ENCODE measurements at regions not wholly inside any gene's neighbourhood (a gene's known extent, or its start where the extent isn't known, plus 50 kb on each side); places are given as distances from the start of the nearest gene placed in this dataset.

DNA sequence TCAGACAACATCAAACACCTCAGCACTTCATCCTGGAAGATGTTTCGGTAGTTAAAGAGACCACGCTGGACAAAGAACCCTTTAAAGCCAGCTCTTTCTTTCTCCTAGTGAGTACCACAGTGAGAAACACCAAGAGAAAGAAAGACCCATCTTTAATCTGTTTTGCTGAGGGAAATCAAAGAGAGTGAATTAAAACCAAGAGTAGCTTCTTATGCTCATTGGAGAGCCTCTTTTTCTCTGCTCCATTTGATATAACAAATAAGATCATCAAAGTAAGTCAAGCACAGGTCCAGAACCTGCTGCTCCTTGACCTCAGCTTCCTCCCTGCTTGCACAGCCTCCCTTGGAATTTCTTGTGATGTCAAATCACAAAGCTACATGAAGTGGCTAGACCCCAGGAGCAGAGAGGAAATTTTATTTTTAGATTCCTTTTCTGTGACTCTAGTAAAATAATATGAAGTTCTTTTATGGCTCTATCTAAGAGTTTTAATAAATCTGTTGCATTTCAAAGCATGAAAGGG is 436.4 kb downstream of the C3orf38 start:
- DNase-seq: no peak

DNA sequence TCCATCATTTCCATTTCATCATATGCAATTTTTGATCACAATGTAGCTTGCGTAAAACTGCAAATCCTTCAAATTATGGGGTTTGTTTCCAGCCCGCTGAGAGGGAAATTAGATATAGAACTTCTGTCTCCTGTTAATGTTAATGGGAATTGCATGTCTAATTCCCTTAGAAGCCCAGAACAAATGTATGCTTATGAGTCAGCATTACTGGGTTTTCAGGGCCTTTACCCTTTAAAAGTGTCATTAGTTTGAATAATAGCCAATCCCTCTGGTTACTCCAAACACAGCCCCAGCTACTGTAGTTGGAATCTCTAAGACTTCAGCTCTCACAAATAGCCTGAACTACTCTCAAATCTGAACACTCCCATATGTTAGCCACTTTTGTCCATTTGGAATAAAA is 439.4 kb downstream of the C3orf38 start:
- DNase-seq: no peak

DNA sequence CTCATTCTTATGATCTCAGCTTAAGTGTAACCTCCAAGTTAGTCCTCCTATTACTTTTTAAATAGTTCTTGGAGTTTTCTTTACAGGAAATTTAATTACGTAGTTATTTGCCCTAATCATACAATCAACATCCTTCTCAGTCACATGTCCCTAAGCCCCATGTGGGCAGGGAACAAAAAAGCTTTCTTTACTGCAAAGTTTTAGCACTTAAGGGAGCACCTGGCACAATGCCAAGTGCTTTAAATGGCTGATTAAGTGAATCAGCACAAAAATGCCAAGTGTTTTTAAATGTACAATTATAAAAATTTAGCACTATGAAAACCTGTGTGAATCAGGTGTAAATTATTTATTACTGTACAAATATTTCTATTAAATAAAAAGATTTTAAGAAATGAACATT is 445.3 kb downstream of the C3orf38 start:
- no peak for DNase-seq

DNA sequence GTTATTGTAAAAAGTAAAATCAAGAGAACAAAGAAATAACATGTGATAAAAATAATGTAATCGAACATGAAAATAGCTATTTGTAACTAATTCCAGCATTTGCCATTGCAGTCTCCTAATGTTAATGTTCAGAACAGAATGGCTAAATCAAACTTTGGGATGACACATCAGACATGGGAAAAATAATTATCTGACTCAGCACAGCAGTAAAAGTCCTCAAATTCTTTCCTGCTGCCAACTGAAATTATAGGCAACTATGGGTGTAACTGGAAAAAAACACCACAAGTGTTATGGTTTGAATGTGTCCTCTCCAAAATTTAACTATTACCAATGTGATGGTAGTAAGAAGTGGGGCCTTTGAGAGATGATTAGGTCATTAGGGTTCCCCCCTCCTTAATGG is 446.7 kb downstream of the C3orf38 start:
- DNase-seq: no peak

DNA sequence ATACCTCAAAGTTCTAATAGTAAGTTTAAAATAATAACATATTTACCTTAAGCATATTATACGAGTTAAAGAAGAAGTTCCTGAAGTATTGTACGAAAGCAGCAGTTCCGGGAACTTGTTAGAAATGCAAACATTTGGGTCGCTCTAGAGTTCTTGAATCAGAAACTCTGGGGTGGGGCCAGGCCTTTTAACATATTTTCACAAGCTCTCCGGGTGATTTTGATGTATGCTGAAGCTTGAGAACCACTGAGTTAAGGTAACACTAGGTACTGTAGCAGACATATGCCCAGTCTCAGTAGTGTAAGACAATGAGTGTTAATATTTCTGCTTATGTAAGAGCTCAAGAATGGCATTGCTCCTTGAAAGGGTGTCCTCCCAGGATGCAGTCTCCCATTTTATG is 461.1 kb downstream of the C3orf38 start:
- DNase-seq: no peak

DNA sequence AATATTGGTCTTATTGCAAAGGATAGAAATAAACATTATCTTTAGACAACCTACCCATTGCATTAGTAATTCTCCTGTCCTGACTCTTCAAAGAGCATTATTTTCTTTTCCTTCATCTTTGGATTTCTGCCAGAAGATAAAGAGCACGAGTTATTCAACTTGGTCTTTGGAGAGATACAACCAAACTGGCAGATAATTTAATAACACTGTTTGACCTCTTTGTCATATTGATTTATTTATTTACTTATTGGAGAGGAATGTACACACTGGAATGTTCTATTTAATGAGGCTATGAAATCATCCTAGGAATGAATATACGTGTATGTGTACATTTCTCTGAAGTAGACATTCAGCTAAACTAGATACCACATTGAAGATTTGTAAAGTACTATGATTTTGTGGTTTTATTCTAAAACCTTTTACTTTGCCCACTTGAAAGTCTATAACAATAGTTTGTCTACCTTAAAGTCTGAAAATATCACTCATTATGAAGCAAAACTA is 462.1 kb downstream of the C3orf38 start:
- no peak for DNase-seq

DNA sequence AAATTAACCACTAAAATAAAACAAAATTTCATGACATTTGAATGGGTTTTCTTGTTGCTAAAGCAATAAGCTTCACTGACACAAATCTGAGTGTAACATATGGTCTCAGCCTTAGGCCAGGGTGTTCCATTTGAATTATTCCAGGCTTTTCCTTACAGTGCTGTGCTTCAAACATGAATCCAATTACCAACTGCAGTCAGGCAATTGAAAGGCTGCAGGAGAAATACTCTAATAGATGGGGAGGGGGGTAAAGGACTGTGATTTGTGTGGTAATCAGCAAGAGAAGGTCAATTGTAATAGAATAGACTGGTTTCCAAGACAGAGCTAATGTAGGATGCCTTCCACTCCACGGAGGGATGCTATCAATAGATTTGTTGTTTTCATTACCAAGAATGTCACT is 466.7 kb downstream of the C3orf38 start:
- DNase-seq: no peak

DNA sequence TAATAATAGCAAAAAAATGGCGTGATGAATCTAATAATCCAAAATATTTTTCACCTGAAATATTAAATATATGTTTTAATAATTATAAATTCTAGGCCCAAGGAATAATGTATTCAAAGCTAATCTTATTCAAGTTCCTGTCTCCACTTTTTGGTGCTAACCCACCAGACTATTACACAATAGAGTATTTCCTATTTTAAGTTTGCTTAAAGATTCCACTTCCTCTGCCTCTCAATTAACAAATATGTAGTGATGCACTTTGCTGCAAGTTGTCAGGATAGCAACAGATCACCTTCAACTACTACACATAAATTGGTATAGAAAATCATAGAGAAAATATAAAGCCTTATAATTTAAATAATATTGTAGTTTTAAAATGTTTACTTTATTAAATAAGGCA is 467.5 kb downstream of the C3orf38 start:
- no peak for DNase-seq

DNA sequence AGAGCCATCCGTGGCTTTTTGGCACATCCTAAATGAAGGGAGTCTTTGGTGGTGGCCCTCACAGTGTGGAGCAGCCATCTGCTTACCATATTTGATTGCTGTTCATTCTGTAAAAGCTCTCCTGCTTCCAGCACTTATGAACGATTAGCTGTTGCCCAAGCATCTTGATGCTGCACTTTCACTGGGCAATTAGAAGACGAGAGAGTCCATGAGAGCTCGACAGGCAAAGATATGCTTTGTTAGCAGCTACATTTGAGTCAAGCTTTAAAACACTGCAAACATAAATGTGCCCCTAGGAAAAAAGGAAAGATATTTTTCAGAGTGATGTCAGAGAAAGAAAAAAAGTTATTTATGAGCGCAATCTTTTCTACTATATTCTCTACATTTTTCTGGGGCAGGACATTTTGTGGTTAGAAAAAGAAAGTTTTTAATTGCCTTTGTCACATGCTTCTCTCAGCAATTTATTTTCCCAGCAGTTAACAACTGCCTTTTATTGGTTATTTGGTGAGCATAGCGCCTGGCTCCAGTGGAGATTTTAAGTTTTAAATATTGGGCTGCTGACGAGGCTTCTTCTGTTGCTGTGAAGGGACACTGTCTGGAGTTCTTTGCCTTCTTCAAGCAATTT is 468.4 kb downstream of the C3orf38 start:
- no peak for DNase-seq

DNA sequence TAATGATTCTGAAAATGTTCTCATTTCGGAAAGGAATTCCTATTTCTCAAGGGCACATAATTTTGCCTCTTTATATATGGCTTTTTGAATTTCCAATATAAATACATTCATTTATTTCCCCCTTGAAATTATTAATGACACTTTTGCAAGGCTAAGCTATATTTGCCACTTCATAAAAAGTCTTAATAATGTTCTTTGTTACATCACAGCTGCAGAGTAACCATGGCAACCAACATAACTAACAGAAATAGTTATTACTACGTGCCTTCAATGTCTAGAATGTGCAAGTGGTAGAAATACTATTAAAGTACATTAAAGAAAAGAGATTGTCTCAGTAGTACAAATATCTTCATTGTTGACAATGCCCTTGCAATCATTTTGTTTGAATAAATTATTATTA is 471.8 kb downstream of the C3orf38 start:
- no peak for DNase-seq

DNA sequence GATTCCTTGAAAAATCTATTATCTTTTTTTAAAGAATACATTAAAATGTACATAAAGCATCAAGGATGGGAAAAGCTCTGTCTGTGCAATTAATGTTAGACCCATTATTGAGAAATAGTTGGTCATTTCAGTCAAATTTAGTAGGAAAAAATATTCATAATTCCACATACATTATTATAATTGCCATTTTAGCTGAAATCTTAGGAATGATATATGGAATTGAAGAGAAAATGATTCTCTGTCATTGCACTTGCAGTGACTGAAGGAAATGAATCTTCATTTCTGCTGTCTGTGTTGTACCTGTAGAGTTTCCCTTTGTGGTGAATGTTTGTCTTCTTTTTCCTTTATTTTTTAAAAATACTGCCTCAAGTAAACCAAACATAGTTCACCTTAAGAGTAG is 473.9 kb downstream of the C3orf38 start:
- no peak for DNase-seq

DNA sequence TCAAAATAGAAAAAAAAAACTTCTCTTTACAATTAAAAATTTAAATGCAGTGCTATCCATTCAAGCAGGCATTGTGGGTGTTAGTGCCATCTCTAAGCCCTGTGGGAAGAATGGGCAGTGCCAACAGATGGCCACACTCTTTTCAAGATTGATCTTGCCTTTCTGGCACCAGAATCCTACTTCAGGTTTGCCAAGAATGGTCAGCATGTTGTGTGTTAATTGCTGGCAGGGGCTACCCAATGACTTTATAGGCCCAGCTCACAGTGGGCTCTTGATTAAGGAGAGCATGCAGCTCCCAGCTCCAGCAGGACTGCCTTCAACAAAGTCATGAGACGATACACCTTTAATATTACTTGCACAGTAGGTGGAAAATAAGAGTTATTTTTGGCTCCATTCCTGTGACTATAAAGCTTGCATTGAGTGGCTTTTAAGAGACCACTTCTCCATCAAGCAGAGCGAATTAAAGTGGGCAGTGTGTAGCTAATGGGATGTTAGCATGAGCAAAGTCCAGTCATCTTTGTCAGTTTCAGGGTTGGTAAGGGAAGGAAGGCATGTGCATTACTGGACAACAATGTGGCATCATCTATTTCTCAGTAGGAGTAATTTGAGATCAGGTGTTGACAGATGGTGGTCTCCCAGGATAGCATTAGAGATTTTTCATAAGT is 476.8 kb downstream of the C3orf38 start:
- DNase-seq: no peak

DNA sequence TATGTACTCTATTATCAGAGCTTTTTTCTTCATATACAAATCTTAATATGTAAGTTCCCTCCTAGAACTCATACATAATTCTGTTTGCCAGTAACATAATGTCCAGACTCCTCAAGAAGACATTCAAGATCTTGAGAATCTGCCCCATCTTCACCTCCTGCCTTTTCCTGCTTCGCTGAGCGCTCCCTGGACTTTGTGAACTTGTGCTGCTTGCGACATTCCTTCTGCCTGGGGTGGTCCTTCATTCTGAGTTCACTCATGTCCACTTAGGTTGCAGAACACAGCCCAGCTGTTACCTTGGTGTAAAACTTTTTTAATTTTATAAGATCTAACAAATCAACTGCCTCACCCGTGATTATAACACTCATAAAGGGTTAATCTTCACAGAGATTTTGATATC is 478.5 kb upstream of the EPHA3 start:
- no peak for DNase-seq

DNA sequence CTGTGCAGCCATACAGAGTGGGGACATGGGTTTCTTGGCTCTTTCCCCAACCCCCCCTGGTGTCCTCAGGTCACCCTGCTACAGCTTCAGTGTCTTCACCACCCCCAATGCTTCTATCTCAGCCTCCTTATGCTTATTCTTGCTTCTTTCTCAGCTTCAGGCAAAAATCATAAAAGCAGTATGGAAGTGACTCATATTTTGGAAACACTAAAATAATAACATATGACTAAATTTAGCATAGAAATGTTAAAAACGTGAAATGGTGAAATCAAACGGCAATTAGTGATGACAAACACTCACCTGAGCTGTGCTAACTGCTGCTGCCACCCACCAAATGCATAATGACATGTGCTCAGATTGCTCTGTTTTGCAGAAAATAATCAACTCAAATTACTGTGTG is 475.2 kb upstream of the EPHA3 start:
- no peak for DNase-seq

DNA sequence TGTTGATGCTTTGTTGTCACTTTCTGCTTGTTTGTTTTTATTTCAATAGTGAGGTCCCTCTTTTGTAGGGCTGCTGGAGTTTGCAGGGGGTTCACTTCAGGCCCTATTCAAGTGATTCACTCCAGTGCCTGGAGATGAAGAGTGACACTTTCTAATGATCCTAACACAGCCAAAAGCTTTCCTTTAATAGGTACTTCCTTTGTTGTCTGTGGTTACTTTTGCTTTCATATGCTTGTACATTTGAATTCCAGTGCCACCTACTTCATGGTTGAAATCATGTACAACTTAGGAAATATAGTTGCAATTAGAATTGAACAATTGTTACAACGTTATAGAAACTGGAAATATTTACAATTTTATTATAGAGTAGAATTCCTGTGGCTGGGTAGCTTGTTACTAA is 466.8 kb upstream of the EPHA3 start:
- no peak for DNase-seq

DNA sequence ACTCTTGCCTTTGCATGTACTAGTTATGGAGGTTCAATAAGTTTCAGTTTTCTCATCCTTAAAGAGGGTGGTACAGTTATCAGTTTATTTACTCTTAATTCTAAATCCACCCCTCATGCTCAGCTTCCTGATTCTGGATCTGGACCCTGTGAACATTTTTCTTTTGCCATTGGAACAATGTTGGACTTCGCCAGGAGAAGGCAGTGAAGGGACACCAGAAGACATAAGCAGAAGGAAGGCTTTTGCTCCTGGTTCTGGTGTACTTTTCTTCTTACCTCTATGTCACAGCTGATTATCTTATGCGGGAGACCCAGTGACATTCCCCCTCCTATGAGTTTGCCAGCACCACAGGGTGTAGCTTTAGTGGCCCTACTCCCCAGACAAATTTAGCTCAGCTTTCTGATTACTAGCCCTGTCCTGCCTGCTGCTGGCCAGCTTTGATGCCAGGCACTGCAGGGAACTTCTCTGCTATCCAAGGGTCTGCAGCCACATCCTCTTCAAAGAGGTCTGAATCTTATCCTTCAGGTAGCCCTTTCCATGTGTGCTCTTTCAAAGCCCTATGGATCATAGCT is 466.3 kb upstream of the EPHA3 start:
- no peak for DNase-seq

DNA sequence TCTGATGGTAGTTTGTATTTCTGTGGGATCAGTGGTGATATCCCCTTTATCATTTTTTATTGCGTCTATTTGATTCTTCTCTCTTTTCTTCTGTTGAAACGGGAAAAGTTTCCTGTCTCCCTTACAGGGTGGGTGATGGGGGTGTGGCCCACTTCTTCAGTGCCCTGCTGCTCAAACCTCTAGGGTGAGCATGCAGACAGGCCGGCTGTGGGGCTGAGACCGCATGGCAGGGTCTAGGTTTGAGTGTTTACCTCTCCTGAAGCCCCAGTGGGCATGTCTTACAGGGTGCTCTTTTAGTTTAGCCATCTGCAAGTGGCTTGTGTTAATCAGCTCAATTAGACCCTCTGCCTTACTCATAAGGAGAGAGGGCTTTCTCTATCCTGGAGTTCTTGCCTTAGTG is 450.0 kb upstream of the EPHA3 start:
- DNase-seq: no peak

DNA sequence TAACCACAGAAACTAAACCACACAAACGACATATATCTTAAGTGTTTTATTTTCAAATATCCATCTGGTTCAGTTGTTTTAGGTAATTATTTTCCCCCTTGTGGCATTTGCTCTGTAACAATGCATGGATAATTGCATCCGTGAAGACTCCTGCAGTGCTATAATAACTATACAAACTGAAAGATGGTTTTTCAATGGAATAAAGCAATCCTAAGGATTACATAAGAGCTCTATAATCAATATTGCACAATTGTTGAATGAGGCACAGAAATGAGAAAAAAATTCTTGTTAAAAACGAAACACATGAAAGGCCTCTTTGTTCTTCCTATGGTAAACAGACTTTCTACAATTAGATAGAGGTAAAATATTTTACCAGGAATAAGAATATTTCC is 446.0 kb upstream of the EPHA3 start:
- no peak for DNase-seq

DNA sequence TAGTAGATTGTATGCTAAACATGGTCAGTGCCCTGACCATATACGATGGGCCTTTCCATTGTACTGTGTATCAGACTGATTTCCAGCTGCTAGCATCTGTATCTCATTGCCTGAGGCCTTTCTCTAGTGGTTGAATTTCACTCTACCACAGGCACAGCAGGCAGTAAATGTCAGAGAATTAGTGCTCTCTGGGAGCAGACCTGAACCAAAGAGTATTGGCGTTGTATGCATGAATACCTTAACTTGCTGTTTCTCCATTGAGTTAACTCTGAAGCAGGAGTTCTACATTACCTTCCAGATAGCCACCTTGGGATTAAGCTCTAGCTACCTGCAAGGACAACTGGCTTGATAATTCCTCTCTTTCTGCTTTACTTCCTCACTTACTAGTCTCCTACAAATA is 439.2 kb upstream of the EPHA3 start:
- no peak for DNase-seq

DNA sequence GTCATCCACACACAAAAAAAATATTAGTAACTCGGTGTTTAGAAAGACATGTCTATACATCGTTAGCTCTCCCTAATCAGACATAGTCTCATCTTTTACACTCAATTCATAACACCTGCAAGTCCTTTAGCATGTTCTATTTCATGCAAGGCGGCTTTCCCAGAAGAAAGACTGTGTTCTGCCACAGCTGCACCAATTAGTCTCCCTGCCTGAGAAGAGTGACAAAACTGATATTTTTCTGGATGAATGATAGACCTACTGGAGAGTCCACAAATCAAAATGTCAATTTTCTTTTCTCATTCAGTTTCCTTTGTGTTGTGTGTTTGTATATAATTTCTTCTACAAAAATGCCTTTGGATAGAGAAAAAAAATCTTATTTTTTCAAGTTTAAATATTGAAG is 435.8 kb upstream of the EPHA3 start:
- DNase-seq: no peak

DNA sequence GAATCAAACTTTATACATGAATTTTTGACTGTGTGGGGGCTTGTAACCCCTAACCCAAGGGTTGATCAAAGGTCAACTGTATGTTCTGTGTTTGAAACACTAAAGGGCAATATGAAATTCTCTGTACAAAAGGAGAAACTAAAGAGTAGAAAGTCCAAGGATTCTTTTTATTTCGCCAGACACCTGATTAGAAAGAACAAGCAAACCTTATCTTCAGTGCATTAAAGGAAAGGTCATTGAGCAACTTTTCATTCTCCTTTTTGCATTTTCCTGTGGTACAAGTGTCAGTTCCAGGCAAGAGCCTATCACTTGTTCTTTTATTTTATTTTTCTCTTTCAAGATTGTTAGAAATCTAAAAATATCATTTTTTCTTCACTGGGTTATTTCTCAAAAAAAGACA is 430.1 kb upstream of the EPHA3 start:
- DNase-seq: no peak

DNA sequence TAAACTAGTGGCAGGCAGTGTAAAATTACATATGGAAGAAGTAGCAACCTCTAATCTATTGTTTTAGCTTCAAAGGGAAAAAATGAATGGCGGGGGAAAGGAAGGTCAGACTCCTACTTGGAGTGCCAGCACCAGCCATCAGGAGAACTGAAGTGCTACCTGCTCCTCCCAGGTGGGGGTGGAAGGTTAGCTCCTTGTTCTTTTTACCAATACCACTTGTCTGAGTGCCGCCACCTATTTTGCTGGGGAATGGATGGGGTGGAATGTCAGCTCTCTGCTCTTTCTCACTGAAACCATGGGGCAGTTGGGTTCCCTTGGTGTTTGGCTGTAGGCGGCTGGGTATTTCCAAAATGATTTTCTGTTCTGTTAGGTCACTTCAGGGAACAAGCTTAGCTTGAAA is 428.7 kb upstream of the EPHA3 start:
- no peak for DNase-seq

DNA sequence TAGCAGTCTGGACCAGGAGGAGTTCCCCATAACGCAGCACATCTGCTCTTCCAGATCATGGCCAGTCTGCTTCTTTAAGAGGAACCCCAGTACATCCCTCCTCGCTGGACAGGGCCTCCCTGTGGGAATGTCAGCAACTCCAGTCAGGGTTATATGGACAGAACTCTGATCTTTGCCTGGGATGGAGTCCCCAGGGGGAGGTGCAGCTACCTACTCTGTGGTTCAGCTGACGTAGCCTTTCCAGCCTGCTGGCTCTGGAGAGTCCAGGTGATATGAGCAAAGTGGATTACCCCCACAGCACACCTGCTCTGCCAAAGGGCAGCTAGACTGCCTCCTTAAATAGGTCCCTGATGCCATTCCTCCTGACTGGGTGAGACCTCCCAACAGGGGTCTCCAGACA is 417.1 kb upstream of the EPHA3 start:
- no peak for DNase-seq

DNA sequence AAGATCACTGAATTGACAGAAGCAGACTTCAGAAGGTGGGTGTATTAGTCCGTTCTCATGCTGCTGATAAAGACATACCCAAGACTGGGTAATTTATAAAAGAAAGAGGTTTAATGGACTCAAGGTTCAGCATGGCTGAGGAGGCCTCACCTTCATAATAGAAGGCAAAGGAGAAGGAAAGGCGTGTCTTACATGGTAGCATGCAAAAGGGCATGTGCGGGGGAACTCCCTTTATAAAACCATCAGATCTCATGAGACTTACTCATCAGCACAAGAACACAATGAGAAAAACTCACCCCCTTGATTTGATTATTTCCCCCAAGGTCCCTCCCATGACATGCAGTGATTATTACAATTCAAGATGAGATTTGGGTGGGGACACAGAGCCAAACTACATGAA is 416.3 kb upstream of the EPHA3 start:
- DNase-seq: no peak
